WTC11 (cell line): ENCODE measurements at regions not wholly inside any gene's neighbourhood (a gene's known extent, or its start where the extent isn't known, plus 50 kb on each side); places are given as distances from the start of the nearest gene placed in this dataset.

ENCODE experiments used
- ATAC-seq: fragments of 200-7000 bp; cut with Tn5 transposase; 2 replicates; pipeline ENCODE4 v1.10.0; 2021; ENCODE audit warnings: mild to moderate bottlenecking, moderate library complexity
- CTCF ChIA-PET: fragments of 300-600 bp; sonication (Branson Sonifier 250); formaldehyde crosslinking; loops from one replicate; lab custom pipeline; 2021; ENCODE audit warnings: antibody characterized with exemption; lab: Charles Lee
- POLR2A ChIA-PET: fragments of 350-600 bp; sonication (Branson Sonifier 250); formaldehyde crosslinking; loops from one replicate; lab custom pipeline; 2021; ENCODE audit warnings: antibody characterized with exemption; lab: Charles Lee
- DNase-seq: peaks from one replicate; pipeline ENCODE4 v3.0.0; 2021; ENCODE audit warnings: low spot score
- H3K27ac Mint-ChIP-seq: 2 replicates; pipeline ENCODE4 v1.8.0; 2021; ENCODE audit warnings: mixed read lengths
- H3K27me3 Mint-ChIP-seq: 2 replicates; pipeline ENCODE4 v1.8.0; 2021; ENCODE audit warnings: low read depth, mild to moderate bottlenecking, moderate library complexity, mixed read lengths
- H3K36me3 Mint-ChIP-seq: 2 replicates; pipeline ENCODE4 v1.8.0; 2021; ENCODE audit warnings: mixed read lengths
- H3K4me1 Mint-ChIP-seq: 2 replicates; pipeline ENCODE4 v1.8.0; 2022; ENCODE audit warnings: mixed read lengths
- H3K4me3 Mint-ChIP-seq: 2 replicates; pipeline ENCODE4 v1.8.0; 2021; ENCODE audit warnings: mild to moderate bottlenecking, moderate library complexity, mixed read lengths
- H3K9me3 Mint-ChIP-seq: 2 replicates; pipeline ENCODE4 v1.8.0; 2021; ENCODE audit warnings: mixed read lengths
- CREM ChIP-seq: sonication (generic); formaldehyde crosslinking; IDR thresholded peaks from 2 replicates; pipeline ENCODE4 v1.8.1; 2022; ENCODE audit warnings: mild to moderate bottlenecking, missing genetic modification reagents, moderate library complexity
- E2F1 ChIP-seq: sonication (generic); formaldehyde crosslinking; IDR thresholded peaks from 2 replicates; pipeline ENCODE4 v1.8.0; 2022; ENCODE audit warnings: mild to moderate bottlenecking, missing genetic modification reagents
- HMGA2 ChIP-seq: fragments of 250-450 bp; sonication (Bioruptor Pico); IDR thresholded peaks from 2 replicates; pipeline ENCODE4 v1.4.0; 2021; ENCODE audit warnings: mild to moderate bottlenecking, moderate library complexity
- MAX ChIP-seq: sonication (generic); formaldehyde crosslinking; IDR thresholded peaks from 2 replicates; pipeline ENCODE4 v1.8.0; 2022; ENCODE audit warnings: mild to moderate bottlenecking, missing genetic modification reagents
- NFE2L1 ChIP-seq: sonication (generic); formaldehyde crosslinking; IDR thresholded peaks from 2 replicates; pipeline ENCODE4 v1.8.1; 2023; ENCODE audit warnings: missing genetic modification reagents
- RELA ChIP-seq: sonication (generic); formaldehyde crosslinking; IDR thresholded peaks from 2 replicates; pipeline ENCODE4 v1.8.1; 2022; ENCODE audit warnings: missing genetic modification reagents, mild to moderate bottlenecking, borderline replicate concordance
- SMAD3 ChIP-seq: sonication (generic); formaldehyde crosslinking; IDR thresholded peaks from 2 replicates; pipeline ENCODE4 v1.8.0; 2022; ENCODE audit warnings: missing genetic modification reagents, mild to moderate bottlenecking, borderline replicate concordance
- USF1 ChIP-seq: sonication (generic); formaldehyde crosslinking; IDR thresholded peaks from 2 replicates; pipeline ENCODE4 v1.8.0; 2022; ENCODE audit warnings: mild to moderate bottlenecking, missing genetic modification reagents
- ZNF138 ChIP-seq: sonication (generic); formaldehyde crosslinking; conservative IDR thresholded peaks from 2 replicates; pipeline ENCODE4 v1.8.1; 2022; ENCODE audit warnings: mild to moderate bottlenecking, moderate library complexity, missing genetic modification reagents
- ZNF219 ChIP-seq: sonication (generic); formaldehyde crosslinking; IDR thresholded peaks from 2 replicates; pipeline ENCODE4 v1.8.0; 2023; ENCODE audit warnings: missing genetic modification reagents, mild to moderate bottlenecking, borderline replicate concordance
- ZNF416 ChIP-seq: fragments of 250-450 bp; sonication (Bioruptor Pico); IDR thresholded peaks from 2 replicates; pipeline ENCODE4 v1.9.0; 2021; ENCODE audit warnings: mild to moderate bottlenecking, inconsistent platforms
- ZNF512 ChIP-seq: sonication (generic); formaldehyde crosslinking; IDR thresholded peaks from 2 replicates; pipeline ENCODE4 v1.8.1; 2022; ENCODE audit warnings: missing genetic modification reagents, borderline replicate concordance
- TF ChIP-seq, protein P1 (sequence below): fragments of 250-450 bp; sonication (Bioruptor Pico); IDR thresholded peaks from 2 replicates; pipeline ENCODE4 v1.9.0; 2021; ENCODE audit warnings: mild to moderate bottlenecking
- TF ChIP-seq, protein P2 (sequence below): sonication (generic); formaldehyde crosslinking; IDR thresholded peaks from 2 replicates; pipeline ENCODE4 v1.8.0; 2023; ENCODE audit warnings: mild to moderate bottlenecking, missing genetic modification reagents

GRCh38 chr18:40259115-40259835 lies 1695.8 kb upstream of the PIK3C3 start:
- POLR2A ChIA-PET = interaction anchor here (0.6 kb wide), 1 partner anchor 195 kb away, joined by 3 read pairs; no protein-coding TSS in a partner anchor
- TF ChIP-seq, protein P1, sequence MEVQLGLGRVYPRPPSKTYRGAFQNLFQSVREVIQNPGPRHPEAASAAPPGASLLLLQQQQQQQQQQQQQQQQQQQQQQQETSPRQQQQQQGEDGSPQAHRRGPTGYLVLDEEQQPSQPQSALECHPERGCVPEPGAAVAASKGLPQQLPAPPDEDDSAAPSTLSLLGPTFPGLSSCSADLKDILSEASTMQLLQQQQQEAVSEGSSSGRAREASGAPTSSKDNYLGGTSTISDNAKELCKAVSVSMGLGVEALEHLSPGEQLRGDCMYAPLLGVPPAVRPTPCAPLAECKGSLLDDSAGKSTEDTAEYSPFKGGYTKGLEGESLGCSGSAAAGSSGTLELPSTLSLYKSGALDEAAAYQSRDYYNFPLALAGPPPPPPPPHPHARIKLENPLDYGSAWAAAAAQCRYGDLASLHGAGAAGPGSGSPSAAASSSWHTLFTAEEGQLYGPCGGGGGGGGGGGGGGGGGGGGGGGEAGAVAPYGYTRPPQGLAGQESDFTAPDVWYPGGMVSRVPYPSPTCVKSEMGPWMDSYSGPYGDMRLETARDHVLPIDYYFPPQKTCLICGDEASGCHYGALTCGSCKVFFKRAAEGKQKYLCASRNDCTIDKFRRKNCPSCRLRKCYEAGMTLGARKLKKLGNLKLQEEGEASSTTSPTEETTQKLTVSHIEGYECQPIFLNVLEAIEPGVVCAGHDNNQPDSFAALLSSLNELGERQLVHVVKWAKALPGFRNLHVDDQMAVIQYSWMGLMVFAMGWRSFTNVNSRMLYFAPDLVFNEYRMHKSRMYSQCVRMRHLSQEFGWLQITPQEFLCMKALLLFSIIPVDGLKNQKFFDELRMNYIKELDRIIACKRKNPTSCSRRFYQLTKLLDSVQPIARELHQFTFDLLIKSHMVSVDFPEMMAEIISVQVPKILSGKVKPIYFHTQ = no peak
- TF ChIP-seq ZNF138 (CRISPR knock-in tag) = no peak
- TF ChIP-seq, protein P2, sequence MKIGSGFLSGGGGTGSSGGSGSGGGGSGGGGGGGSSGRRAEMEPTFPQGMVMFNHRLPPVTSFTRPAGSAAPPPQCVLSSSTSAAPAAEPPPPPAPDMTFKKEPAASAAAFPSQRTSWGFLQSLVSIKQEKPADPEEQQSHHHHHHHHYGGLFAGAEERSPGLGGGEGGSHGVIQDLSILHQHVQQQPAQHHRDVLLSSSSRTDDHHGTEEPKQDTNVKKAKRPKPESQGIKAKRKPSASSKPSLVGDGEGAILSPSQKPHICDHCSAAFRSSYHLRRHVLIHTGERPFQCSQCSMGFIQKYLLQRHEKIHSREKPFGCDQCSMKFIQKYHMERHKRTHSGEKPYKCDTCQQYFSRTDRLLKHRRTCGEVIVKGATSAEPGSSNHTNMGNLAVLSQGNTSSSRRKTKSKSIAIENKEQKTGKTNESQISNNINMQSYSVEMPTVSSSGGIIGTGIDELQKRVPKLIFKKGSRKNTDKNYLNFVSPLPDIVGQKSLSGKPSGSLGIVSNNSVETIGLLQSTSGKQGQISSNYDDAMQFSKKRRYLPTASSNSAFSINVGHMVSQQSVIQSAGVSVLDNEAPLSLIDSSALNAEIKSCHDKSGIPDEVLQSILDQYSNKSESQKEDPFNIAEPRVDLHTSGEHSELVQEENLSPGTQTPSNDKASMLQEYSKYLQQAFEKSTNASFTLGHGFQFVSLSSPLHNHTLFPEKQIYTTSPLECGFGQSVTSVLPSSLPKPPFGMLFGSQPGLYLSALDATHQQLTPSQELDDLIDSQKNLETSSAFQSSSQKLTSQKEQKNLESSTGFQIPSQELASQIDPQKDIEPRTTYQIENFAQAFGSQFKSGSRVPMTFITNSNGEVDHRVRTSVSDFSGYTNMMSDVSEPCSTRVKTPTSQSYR = no peak
- no peak for TF ChIP-seq SMAD3 (CRISPR knock-in tag)
- no peak for ATAC-seq
- Mint-ChIP-seq H3K9me3 (peaks cover 27% of the 10 kb centered on the region), H3K36me3 (peaks cover 21% of the 10 kb centered on the region), H3K27ac (no peak overlapping the region), H3K4me3 (no peak overlapping the region), H3K27me3 (no peaks in the 10 kb centered on the region; the same call in 1 of the 2 replicates), H3K4me1 (peaks cover 21% of the 10 kb centered on the region)
- CTCF ChIA-PET = no interaction called here
- DNase-seq = no peak

GRCh38 chr18:40258311-40258710 lies 1696.7 kb upstream of the PIK3C3 start:
- CTCF ChIA-PET = no interaction called here
- Mint-ChIP-seq H3K4me1 (peaks cover 22% of the 10 kb centered on the region), H3K27me3 (no peaks in the 10 kb centered on the region; the same call in 1 of the 2 replicates), H3K9me3 (peaks cover 18% of the 10 kb centered on the region), H3K4me3 (no peak overlapping the region), H3K36me3 (peaks cover 14% of the 10 kb centered on the region), H3K27ac (no peak overlapping the region)
- ATAC-seq (no peak), DNase-seq (no peak)
- no peak for TF ChIP-seq MAX (CRISPR knock-in tag)
- TF ChIP-seq ZNF512 (CRISPR knock-in tag) = no peak
- no peak for TF ChIP-seq USF1 (CRISPR knock-in tag)
- TF ChIP-seq E2F1 (CRISPR knock-in tag) = no peak
- TF ChIP-seq HMGA2 (CRISPR knock-in tag) = no peak
- TF ChIP-seq ZNF416 (CRISPR knock-in tag) = no peak
- TF ChIP-seq CREM (CRISPR knock-in tag) = no peak
- TF ChIP-seq RELA (CRISPR knock-in tag) = no peak
- no peak for TF ChIP-seq ZNF219 (CRISPR knock-in tag)
- TF ChIP-seq NFE2L1 = no peak
- POLR2A ChIA-PET = no interaction called here
